Ascending aorta (tissue), 2 donors: ENCODE measurements at regions not wholly inside any gene's neighbourhood (a gene's known extent, or its start where the extent isn't known, plus 50 kb on each side); places are given as distances from the start of the nearest gene placed in this dataset.

Experiments used
- DNase-seq, 2 donors: peaks; one replicate each; pipeline ENCODE4 v3.0.0-alpha.2; 2019; ENCODE audit warnings: low spot score in 2 of 2
- H3K27ac ChIP-seq, 2 donors: fragments of 200-600 bp; sonication (generic); one replicate each; pipeline ENCODE4 v1.5.1; 2016 to 2017; ENCODE audit warnings: mild to moderate bottlenecking in 1 of 2
- H3K27me3 ChIP-seq: fragments of 200-600 bp; sonication (generic); one replicate; pipeline ENCODE4 v1.5.1; 2017
- H3K36me3 ChIP-seq, 2 donors: fragments of 200-600 bp; sonication (generic); one replicate each; pipeline ENCODE4 v1.5.1; 2016
- H3K4me1 ChIP-seq, 2 donors: fragments of 200-600 bp; sonication (generic); one replicate each; pipeline ENCODE4 v1.5.1; 2016 to 2017; ENCODE audit warnings: mild to moderate bottlenecking in 1 of 2
- H3K4me3 ChIP-seq, 2 donors: fragments of 200-600 bp; sonication (generic); one replicate each; pipeline ENCODE4 v1.5.1; 2016 to 2017; ENCODE audit warnings: mild to moderate bottlenecking in 1 of 2
- H3K9me3 ChIP-seq, 2 donors: fragments of 200-600 bp; sonication (generic); one replicate each; pipeline ENCODE4 v1.5.1; 2016
- CTCF ChIP-seq, 3 experiments: fragments of 200-600 bp in 2 of 3; fragments of 450-650 bp in 1 of 3; sonication (generic) in 2 of 3; IDR thresholded peaks; one replicate each; pipeline ENCODE4 v1.5.1; 2016 to 2019; ENCODE audit warnings: antibody characterized with exemption in 3 of 3, mild to moderate bottlenecking in 1 of 3, moderate library complexity in 1 of 3
- intact Hi-C: fragments of 100-400 bp; cut with DNase I; formaldehyde crosslinking; loops from one replicate; pipeline ENCODE4 v1.15.1; 2023

GRCh38 chr4:81650606-81651242 is 179.0 kb upstream of the RASGEF1B start:
- Histone ChIP-seq H3K9me3 (no peaks in the 10 kb centered on the region), H3K27me3 (no peaks in the 10 kb centered on the region), H3K4me1 (no peaks in the 10 kb centered on the region), H3K4me3 (no peak overlapping the region), H3K36me3 (no peaks in the 10 kb centered on the region), H3K27ac (no peak overlapping the region)
- TF ChIP-seq CTCF (IDR thresholded peaks at IDR 0.05): no peak
- no peak for DNase-seq
- intact Hi-C loops: no loop called here

- Histone ChIP-seq H3K9me3 (no peaks in the 10 kb centered on the region), H3K4me1 (no peaks in the 10 kb centered on the region), H3K27me3 (no peaks in the 10 kb centered on the region), H3K4me3 (no peak overlapping the region), H3K27ac (no peak overlapping the region), H3K36me3 (no peaks in the 10 kb centered on the region)
- DNase-seq: no peak
- TF ChIP-seq CTCF (IDR thresholded peaks at IDR 0.05): no peak
- intact Hi-C loops: no loop called here
These were observed 177.0 kb upstream of the RASGEF1B start for GRCh38 chr4:81648576-81649275.

GRCh38 chr4:81647388-81647787 is 175.7 kb upstream of the RASGEF1B start:
- Histone ChIP-seq H3K9me3 (no peaks in the 10 kb centered on the region), H3K27ac (no peak overlapping the region), H3K27me3 (no peaks in the 10 kb centered on the region), H3K4me3 (no peak overlapping the region), H3K4me1 (no peaks in the 10 kb centered on the region), H3K36me3 (no peaks in the 10 kb centered on the region)
- intact Hi-C loops: no loop called here
- TF ChIP-seq CTCF (IDR thresholded peaks at IDR 0.05): no peak
- DNase-seq: no peak

GRCh38 chr4:81642543-81642942 is 170.8 kb upstream of the RASGEF1B start:
- Histone ChIP-seq H3K27me3 (no peaks in the 10 kb centered on the region), H3K27ac (no peak overlapping the region), H3K4me1 (no peaks in the 10 kb centered on the region), H3K36me3 (no peaks in the 10 kb centered on the region), H3K4me3 (no peak overlapping the region), H3K9me3 (no peaks in the 10 kb centered on the region)
- TF ChIP-seq CTCF (IDR thresholded peaks at IDR 0.05): no peak
- intact Hi-C loops: no loop called here
- no peak for DNase-seq

GRCh38 chr4:81639248-81639647 is 167.5 kb upstream of the RASGEF1B start:
- no peak for TF ChIP-seq CTCF (IDR thresholded peaks at IDR 0.05)
- no peak overlapping the region for H3K4me3 ChIP-seq
- intact Hi-C loops: no loop called here
- no peaks in the 10 kb centered on the region for H3K9me3 ChIP-seq
- no peaks in the 10 kb centered on the region for H3K4me1 ChIP-seq
- no peaks in the 10 kb centered on the region for H3K36me3 ChIP-seq
- no peaks in the 10 kb centered on the region for H3K27me3 ChIP-seq
- H3K27ac ChIP-seq: no peak overlapping the region
- no peak for DNase-seq
